ENCODE measurements at regions not wholly inside any gene's neighbourhood (a gene's known extent, or its start where the extent isn't known, plus 50 kb on each side); places are given as distances from the start of the nearest gene placed in this dataset.

GRCh38 chr5:10863763-10864383 lies 102.8 kb upstream of the DAP start:
- H3K4me1 Mint-ChIP-seq = peaks cover 1 to 5% of the 10 kb centered on the region in 2 donors
- no peak overlapping the region for H3K27ac Mint-ChIP-seq
- ATAC-seq (replicated peaks) (peak; percentile 84), DNase-seq (peak; percentile 35)
- no peaks in the 10 kb centered on the region for H3K36me3 Mint-ChIP-seq
- H3K27me3 Mint-ChIP-seq = peaks cover 11 to 13% of the 10 kb centered on the region in 2 donors
- no peak overlapping the region for H3K4me3 Mint-ChIP-seq
- H3K9me3 Mint-ChIP-seq = no peaks in the 10 kb centered on the region

- Mint-ChIP-seq H3K27ac (no peak overlapping the region), H3K4me1 (peaks cover 6 to 8% of the 10 kb centered on the region in 2 donors), H3K9me3 (no peaks in the 10 kb centered on the region), H3K27me3 (peaks cover 26 to 29% of the 10 kb centered on the region in 2 donors), H3K36me3 (no peaks in the 10 kb centered on the region), H3K4me3 (no peak overlapping the region)
- ATAC-seq (replicated peaks) (no peak), DNase-seq (no peak)
Observed at GRCh38 chr5:10862085-10862484, 101.1 kb upstream of the DAP start.

GRCh38 chr5:10861423-10861790 lies 100.4 kb upstream of the DAP start:
- H3K4me1 Mint-ChIP-seq = peaks cover 10 to 11% of the 10 kb centered on the region in 2 donors
- no peaks in the 10 kb centered on the region for H3K36me3 Mint-ChIP-seq
- H3K27ac Mint-ChIP-seq = no peak overlapping the region
- ATAC-seq (replicated peaks) = no peak
- H3K9me3 Mint-ChIP-seq = no peaks in the 10 kb centered on the region
- no peak for DNase-seq
- H3K27me3 Mint-ChIP-seq = peaks cover 30 to 35% of the 10 kb centered on the region in 2 donors
- H3K4me3 Mint-ChIP-seq = no peak overlapping the region

- peaks cover 11 to 14% of the 10 kb centered on the region in 2 donors for H3K4me1 Mint-ChIP-seq
- ATAC-seq (replicated peaks) (no peak), DNase-seq (no peak)
- no peak overlapping the region for H3K27ac Mint-ChIP-seq
- H3K9me3 Mint-ChIP-seq = no peaks in the 10 kb centered on the region
- no peak overlapping the region for H3K4me3 Mint-ChIP-seq
- H3K27me3 Mint-ChIP-seq = peaks cover 35 to 41% of the 10 kb centered on the region in 2 donors
- H3K36me3 Mint-ChIP-seq = no peaks in the 10 kb centered on the region
Observed at GRCh38 chr5:10860645-10861422, 99.8 kb upstream of the DAP start.

GRCh38 chr5:10860196-10860543 lies 99.1 kb upstream of the DAP start:
- Mint-ChIP-seq H3K4me3 (no peak overlapping the region), H3K27me3 (peaks cover 36 to 41% of the 10 kb centered on the region in 2 donors), H3K9me3 (no peaks in the 10 kb centered on the region), H3K4me1 (peaks cover 11 to 14% of the 10 kb centered on the region in 2 donors), H3K36me3 (no peaks in the 10 kb centered on the region), H3K27ac (no peak overlapping the region)
- DNase-seq (no peak), ATAC-seq (replicated peaks) (no peak)

- Mint-ChIP-seq H3K36me3 (no peaks in the 10 kb centered on the region), H3K27me3 (peaks cover 36 to 41% of the 10 kb centered on the region in 2 donors), H3K4me3 (no peak overlapping the region), H3K9me3 (no peaks in the 10 kb centered on the region), H3K27ac (no peak overlapping the region), H3K4me1 (peaks cover 11 to 14% of the 10 kb centered on the region in 2 donors)
- no peak for DNase-seq
- no peak for ATAC-seq (replicated peaks)
Observed at GRCh38 chr5:10859393-10860195, 98.6 kb upstream of the DAP start.

GRCh38 chr5:10858945-10859344 lies 97.9 kb upstream of the DAP start:
- Mint-ChIP-seq H3K4me1 (peaks cover 11 to 14% of the 10 kb centered on the region in 2 donors), H3K36me3 (no peaks in the 10 kb centered on the region), H3K4me3 (no peak overlapping the region), H3K27me3 (peaks cover 36 to 47% of the 10 kb centered on the region in 2 donors), H3K9me3 (no peaks in the 10 kb centered on the region), H3K27ac (no peak overlapping the region)
- ATAC-seq (replicated peaks) = no peak
- DNase-seq = no peak

- H3K4me3 Mint-ChIP-seq = no peak overlapping the region
- ATAC-seq (replicated peaks) (no peak), DNase-seq (no peak)
- peaks cover 9 to 10% of the 10 kb centered on the region in 2 donors for H3K4me1 Mint-ChIP-seq
- H3K27me3 Mint-ChIP-seq = peaks cover 36 to 47% of the 10 kb centered on the region in 2 donors
- H3K36me3 Mint-ChIP-seq = no peaks in the 10 kb centered on the region
- no peak overlapping the region for H3K27ac Mint-ChIP-seq
- no peaks in the 10 kb centered on the region for H3K9me3 Mint-ChIP-seq
Observed at GRCh38 chr5:10858307-10858706, 97.3 kb upstream of the DAP start.

- no peak overlapping the region for H3K27ac Mint-ChIP-seq
- peaks cover 33 to 43% of the 10 kb centered on the region in 2 donors for H3K27me3 Mint-ChIP-seq
- no peaks in the 10 kb centered on the region for H3K9me3 Mint-ChIP-seq
- no peak for DNase-seq
- H3K36me3 Mint-ChIP-seq = no peaks in the 10 kb centered on the region
- H3K4me3 Mint-ChIP-seq = no peak overlapping the region
- H3K4me1 Mint-ChIP-seq = peaks cover 9 to 10% of the 10 kb centered on the region in 2 donors
- ATAC-seq (replicated peaks) = no peak
Observed at GRCh38 chr5:10857338-10857733, 96.3 kb upstream of the DAP start.

GRCh38 chr5:10856683-10857337 lies 95.8 kb upstream of the DAP start:
- no peak overlapping the region for H3K4me3 Mint-ChIP-seq
- ATAC-seq (replicated peaks) = peak; percentile 59 to 60
- H3K27me3 Mint-ChIP-seq = peaks cover 33 to 37% of the 10 kb centered on the region in 2 donors
- no peak for DNase-seq
- no peaks in the 10 kb centered on the region for H3K9me3 Mint-ChIP-seq
- H3K27ac Mint-ChIP-seq = no peak overlapping the region
- H3K36me3 Mint-ChIP-seq = no peaks in the 10 kb centered on the region
- peaks cover 9 to 10% of the 10 kb centered on the region in 2 donors for H3K4me1 Mint-ChIP-seq

- Mint-ChIP-seq H3K4me3 (no peak overlapping the region), H3K9me3 (no peaks in the 10 kb centered on the region), H3K4me1 (peaks cover 9 to 10% of the 10 kb centered on the region in 2 donors), H3K36me3 (no peaks in the 10 kb centered on the region), H3K27me3 (peaks cover 27 to 37% of the 10 kb centered on the region in 2 donors), H3K27ac (no peak overlapping the region)
- DNase-seq (no peak), ATAC-seq (replicated peaks) (no peak)
Observed at GRCh38 chr5:10856071-10856470, 95.0 kb upstream of the DAP start.

- H3K36me3 Mint-ChIP-seq = no peaks in the 10 kb centered on the region
- H3K27ac Mint-ChIP-seq = no peak overlapping the region
- H3K4me3 Mint-ChIP-seq = no peak overlapping the region
- peaks cover 22 to 37% of the 10 kb centered on the region in 2 donors for H3K27me3 Mint-ChIP-seq
- no peak for ATAC-seq (replicated peaks)
- H3K4me1 Mint-ChIP-seq = peaks cover 9 to 10% of the 10 kb centered on the region in 2 donors
- DNase-seq = no peak
- no peaks in the 10 kb centered on the region for H3K9me3 Mint-ChIP-seq
Observed at GRCh38 chr5:10854506-10855277, 93.7 kb upstream of the DAP start.

- Mint-ChIP-seq H3K27me3 (peaks cover 20 to 28% of the 10 kb centered on the region in 2 donors), H3K36me3 (no peaks in the 10 kb centered on the region), H3K9me3 (peaks cover 4% of the 10 kb centered on the region in 2 donors), H3K4me1 (peaks cover 9 to 10% of the 10 kb centered on the region in 2 donors), H3K4me3 (no peak overlapping the region), H3K27ac (no peak overlapping the region)
- DNase-seq (no peak), ATAC-seq (replicated peaks) (no peak)
Observed at GRCh38 chr5:10853154-10853553, 92.1 kb upstream of the DAP start.

All from stimulated activated naive B cell treated with anti-CD40 and anti-IgM and Interleukin-4, amounts not matched to agents 10 μg/mL and 1 μg/mL and 100 μg/mL, for 72 hours (primary cell).